NCI-H446 (cell line): ENCODE measurements at regions not wholly inside any gene's neighbourhood (a gene's known extent, or its start where the extent isn't known, plus 50 kb on each side); places are given as distances from the start of the nearest gene placed in this dataset.
A peak's percentile ranks its signal among the peaks of the same experiment; 100 is the strongest.

Experiments used
- DNase-seq, 2 experiments: peaks; one replicate each; lab custom pipeline; 2025; lab: John Stamatoyannopoulos, UW

- DNase-seq: no peak
These were observed 63.5 kb downstream of the ENC1 start for GRCh38 chr5:74576941-74577456.

- DNase-seq: no peak
These were observed 64.6 kb downstream of the ENC1 start for GRCh38 chr5:74575741-74576538.

- no peak for DNase-seq
These were observed 70.3 kb downstream of the ENC1 start for GRCh38 chr5:74570250-74570649.

GRCh38 chr5:74567411-74567995, 73.0 kb downstream of the ENC1 start:
- no peak for DNase-seq

- DNase-seq: no peak
These were observed 78.4 kb downstream of the ENC1 start for GRCh38 chr5:74562122-74562521.

GRCh38 chr5:74560245-74560644, 80.3 kb downstream of the ENC1 start:
- DNase-seq: no peak

- no peak for DNase-seq
These were observed 83.6 kb downstream of the ENC1 start for GRCh38 chr5:74556631-74557595.

- DNase-seq: no peak
These were observed 84.5 kb downstream of the ENC1 start for GRCh38 chr5:74556006-74556405.

GRCh38 chr5:74552101-74552500, 88.4 kb downstream of the ENC1 start:
- DNase-seq: no peak

- no peak for DNase-seq
These were observed 89.6 kb downstream of the ENC1 start for GRCh38 chr5:74550927-74551326.

GRCh38 chr5:74549384-74549783, 91.1 kb downstream of the ENC1 start:
- no peak for DNase-seq

GRCh38 chr5:74546796-74547195, 93.7 kb downstream of the ENC1 start:
- DNase-seq: no peak

- no peak for DNase-seq
These were observed 95.7 kb downstream of the ENC1 start for GRCh38 chr5:74544811-74545210.

- peak; percentile 23 to 51 for DNase-seq
These were observed 97.1 kb downstream of the ENC1 start for GRCh38 chr5:74543162-74543995.

- DNase-seq: no peak
These were observed 98.0 kb downstream of the ENC1 start for GRCh38 chr5:74542482-74542881.

- no peak for DNase-seq
These were observed 99.1 kb downstream of the ENC1 start for GRCh38 chr5:74541381-74541781.

- DNase-seq: no peak
These were observed 99.9 kb downstream of the ENC1 start for GRCh38 chr5:74540622-74541021.

GRCh38 chr5:74539986-74540385, 100.5 kb downstream of the ENC1 start:
- no peak for DNase-seq

GRCh38 chr5:74538206-74538661, 102.3 kb downstream of the ENC1 start:
- DNase-seq: no peak

- DNase-seq: no peak
These were observed 103.9 kb downstream of the ENC1 start for GRCh38 chr5:74536658-74537057.

GRCh38 chr5:74535926-74536325, 104.6 kb downstream of the ENC1 start:
- no peak for DNase-seq
